ENCODE measurements at regions not wholly inside any gene's neighbourhood (a gene's known extent, or its start where the extent isn't known, plus 50 kb on each side); places are given as distances from the start of the nearest gene placed in this dataset.
"Not testable (repeated sequence)": the region's sequence is repeated elsewhere in the genome, so short reads cannot be mapped to it uniquely, and the experiment has no call there.

DNA sequence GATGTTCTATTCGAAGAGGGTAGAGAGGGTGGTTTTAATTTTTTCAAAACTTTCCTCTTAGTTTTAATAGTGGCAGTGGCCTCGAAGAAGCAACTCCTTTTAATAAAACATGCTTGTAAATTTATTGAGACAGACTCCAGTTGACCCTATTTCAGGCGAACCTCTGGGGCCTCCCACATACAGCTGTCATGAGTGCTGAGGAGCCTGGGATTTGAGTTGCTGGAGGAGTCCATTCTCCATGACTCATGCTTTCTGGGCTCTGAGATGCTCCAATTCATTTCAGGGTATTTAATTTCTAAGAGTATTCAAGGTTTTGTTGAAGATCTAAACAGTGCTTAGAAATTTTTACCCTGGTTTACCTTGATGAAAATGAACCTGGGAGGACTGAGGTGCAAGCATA, 580.4 kb downstream of the CBLN4 start:
- DNase-seq = no peak
- Histone ChIP-seq H3K36me3 (ENCODE audit: low read depth) (no peaks in the 10 kb centered on the region), H3K9me3 (no peaks in the 10 kb centered on the region), H3K4me1 (ENCODE audit: low read depth) (no peaks in the 10 kb centered on the region), H3K4me3 (no peak overlapping the region)
- TF ChIP-seq, protein P1, sequence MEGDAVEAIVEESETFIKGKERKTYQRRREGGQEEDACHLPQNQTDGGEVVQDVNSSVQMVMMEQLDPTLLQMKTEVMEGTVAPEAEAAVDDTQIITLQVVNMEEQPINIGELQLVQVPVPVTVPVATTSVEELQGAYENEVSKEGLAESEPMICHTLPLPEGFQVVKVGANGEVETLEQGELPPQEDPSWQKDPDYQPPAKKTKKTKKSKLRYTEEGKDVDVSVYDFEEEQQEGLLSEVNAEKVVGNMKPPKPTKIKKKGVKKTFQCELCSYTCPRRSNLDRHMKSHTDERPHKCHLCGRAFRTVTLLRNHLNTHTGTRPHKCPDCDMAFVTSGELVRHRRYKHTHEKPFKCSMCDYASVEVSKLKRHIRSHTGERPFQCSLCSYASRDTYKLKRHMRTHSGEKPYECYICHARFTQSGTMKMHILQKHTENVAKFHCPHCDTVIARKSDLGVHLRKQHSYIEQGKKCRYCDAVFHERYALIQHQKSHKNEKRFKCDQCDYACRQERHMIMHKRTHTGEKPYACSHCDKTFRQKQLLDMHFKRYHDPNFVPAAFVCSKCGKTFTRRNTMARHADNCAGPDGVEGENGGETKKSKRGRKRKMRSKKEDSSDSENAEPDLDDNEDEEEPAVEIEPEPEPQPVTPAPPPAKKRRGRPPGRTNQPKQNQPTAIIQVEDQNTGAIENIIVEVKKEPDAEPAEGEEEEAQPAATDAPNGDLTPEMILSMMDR (IDR thresholded peaks at IDR 0.05) = no peak
- ATAC-seq = no peak
- intact Hi-C loops (cut with DNase I, micrococcal nuclease) = no loop called here

DNA sequence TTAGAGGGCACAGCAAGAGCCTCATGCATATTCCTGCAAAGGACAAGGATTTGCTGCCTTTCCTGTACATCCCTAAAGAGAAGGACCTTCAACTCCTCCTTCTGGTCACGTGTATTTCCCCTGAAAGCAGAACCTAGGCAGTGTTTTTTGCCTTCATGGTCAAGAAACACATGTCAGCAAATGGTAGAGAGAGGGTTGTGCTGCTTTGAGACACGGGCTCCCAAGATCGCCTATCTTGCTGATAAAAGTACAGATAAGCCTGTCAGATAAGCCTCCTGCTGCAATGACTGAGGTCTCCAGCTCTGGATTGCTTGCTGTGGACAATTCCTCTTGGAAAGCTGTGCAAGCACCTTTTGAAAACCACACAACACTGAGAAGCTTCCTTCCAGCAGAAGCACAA, 580.8 kb downstream of the CBLN4 start:
- no peaks in the 10 kb centered on the region for H3K9me3 ChIP-seq
- no peak overlapping the region for H3K4me3 ChIP-seq
- no peaks in the 10 kb centered on the region for H3K36me3 ChIP-seq (ENCODE audit: low read depth)
- DNase-seq (no peak), ATAC-seq (no peak)
- TF ChIP-seq, protein P1 (IDR thresholded peaks at IDR 0.05) = no peak
- intact Hi-C loops (cut with DNase I, micrococcal nuclease) = no loop called here
- no peaks in the 10 kb centered on the region for H3K4me1 ChIP-seq (ENCODE audit: low read depth)

DNA sequence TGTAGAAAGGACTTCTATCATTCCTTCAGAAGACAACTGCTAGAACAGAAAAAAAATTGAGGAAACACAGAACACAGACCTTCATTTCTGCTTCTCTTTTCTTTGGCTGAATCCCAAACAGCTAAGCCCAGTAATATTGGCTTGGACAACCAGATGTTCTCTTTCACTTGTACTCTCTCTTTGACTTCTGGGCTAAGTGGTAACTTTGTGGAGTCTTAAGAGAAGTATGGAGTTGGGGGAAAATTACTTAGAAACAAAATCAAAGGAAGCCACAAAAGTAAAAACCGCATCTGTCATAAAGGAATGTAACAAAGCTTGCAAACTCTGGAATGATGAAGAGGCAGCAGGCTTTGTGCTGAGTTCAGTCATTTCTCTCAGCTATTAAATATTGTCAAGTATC, 587.5 kb downstream of the CBLN4 start:
- intact Hi-C loops (cut with DNase I, micrococcal nuclease) = no loop called here
- ATAC-seq (no peak), DNase-seq (no peak)
- Histone ChIP-seq H3K4me3 (no peak overlapping the region), H3K9me3 (no peaks in the 10 kb centered on the region), H3K36me3 (ENCODE audit: low read depth) (no peaks in the 10 kb centered on the region), H3K4me1 (ENCODE audit: low read depth) (no peaks in the 10 kb centered on the region)
- TF ChIP-seq, protein P1 (IDR thresholded peaks at IDR 0.05) = no peak

DNA sequence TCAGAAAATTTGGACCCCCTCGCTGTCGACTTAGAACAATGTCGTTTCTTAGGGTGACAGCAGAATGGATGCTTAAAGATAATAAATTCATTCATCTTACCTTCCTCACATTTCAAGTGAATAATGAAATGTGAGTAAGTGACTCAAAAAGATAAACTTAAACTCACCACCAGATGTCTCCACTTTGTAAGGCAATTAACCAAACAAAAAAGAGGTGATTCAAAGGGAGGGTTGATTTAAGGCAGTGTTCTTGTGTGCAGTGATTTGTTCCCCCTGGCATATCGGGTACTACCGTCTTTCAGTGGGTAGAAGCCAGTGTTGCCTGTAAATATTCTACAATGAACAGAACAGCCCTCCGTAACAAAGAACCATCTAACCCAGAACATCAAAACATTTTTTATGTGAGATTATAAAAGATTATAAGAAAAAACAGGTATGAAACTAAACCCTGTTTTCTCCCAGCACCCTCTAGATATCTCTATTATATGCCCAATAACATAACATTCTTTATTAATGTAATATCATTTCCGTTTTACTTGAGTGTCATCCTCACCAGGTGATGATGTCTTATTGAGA, 589.7 kb downstream of the CBLN4 start:
- Histone ChIP-seq H3K36me3 (ENCODE audit: low read depth) (no peaks in the 10 kb centered on the region), H3K4me1 (ENCODE audit: low read depth) (no peaks in the 10 kb centered on the region), H3K9me3 (no peaks in the 10 kb centered on the region), H3K4me3 (no peak overlapping the region)
- intact Hi-C loops (cut with DNase I, micrococcal nuclease) = no loop called here
- TF ChIP-seq, protein P1 (IDR thresholded peaks at IDR 0.05) = no peak
- no peak for DNase-seq
- ATAC-seq = no peak

DNA sequence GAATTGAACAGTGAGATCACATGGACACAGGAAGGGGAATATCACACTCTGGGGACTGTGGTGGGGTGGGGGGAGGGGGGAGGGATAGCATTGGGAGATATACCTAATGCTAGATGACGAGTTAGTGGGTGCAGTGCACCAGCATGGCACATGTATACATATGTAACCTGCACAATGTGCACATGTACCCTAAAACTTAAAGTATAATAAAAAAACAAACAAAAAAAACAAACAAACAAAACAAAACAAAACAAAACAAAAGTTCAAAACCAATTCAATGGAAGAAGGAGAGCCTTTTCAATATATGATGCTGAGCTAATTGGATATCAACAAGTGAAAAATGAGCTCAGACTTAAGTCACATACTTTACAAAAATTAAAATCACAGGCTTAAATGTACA, 592.8 kb downstream of the CBLN4 start:
- H3K9me3 ChIP-seq; H3K4me1 ChIP-seq (ENCODE audit: low read depth); H3K4me3 ChIP-seq; intact Hi-C loops (cut with DNase I, micrococcal nuclease); DNase-seq; ATAC-seq; H3K36me3 ChIP-seq (ENCODE audit: low read depth): not testable (repeated sequence)

DNA sequence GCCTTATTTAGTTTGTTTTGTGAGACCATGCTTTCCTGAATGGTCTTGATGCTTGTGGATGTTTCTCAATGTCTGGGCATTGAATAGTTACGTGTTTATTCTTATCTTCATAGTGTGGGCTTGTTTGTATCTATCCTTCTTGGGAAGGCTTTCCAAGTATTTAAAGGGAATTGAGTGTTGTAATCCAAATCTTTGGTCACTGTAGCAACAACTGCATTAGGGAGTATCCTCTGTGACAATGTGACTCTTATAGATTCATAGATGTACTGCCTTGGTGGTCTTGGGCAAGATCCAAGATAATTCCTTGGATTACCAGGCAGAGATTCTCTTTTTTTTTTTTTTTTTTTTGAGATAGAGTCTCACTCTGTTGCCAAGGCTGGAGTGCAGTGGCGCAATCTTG, 598.4 kb downstream of the CBLN4 start:
- intact Hi-C loops (cut with DNase I, micrococcal nuclease) = no loop called here
- ATAC-seq = no peak
- TF ChIP-seq, protein P1 (IDR thresholded peaks at IDR 0.05) = no peak
- Histone ChIP-seq H3K9me3 (no peaks in the 10 kb centered on the region), H3K36me3 (ENCODE audit: low read depth) (no peaks in the 10 kb centered on the region), H3K4me1 (ENCODE audit: low read depth) (no peaks in the 10 kb centered on the region), H3K4me3 (no peak overlapping the region)
- DNase-seq = no peak

Data from mucosa of descending colon (tissue), 3 donors.